ENCODE measurements at regions not wholly inside any gene's neighbourhood (a gene's known extent, or its start where the extent isn't known, plus 50 kb on each side); places are given as distances from the start of the nearest gene placed in this dataset.

GRCh38 chr7:46391231-46392201 is 470.4 kb upstream of the IGFBP3 start:
- DNase-seq, result no peak

- no peak for DNase-seq
Observed at GRCh38 chr7:46390042-46390441, 469.0 kb upstream of the IGFBP3 start.

- DNase-seq, result no peak
Observed at GRCh38 chr7:46389146-46389545, 468.1 kb upstream of the IGFBP3 start.

- no peak for DNase-seq
Observed at GRCh38 chr7:46387646-46388045, 466.6 kb upstream of the IGFBP3 start.

- no peak for DNase-seq
Observed at GRCh38 chr7:46386428-46387399, 465.6 kb upstream of the IGFBP3 start.

GRCh38 chr7:46385662-46386309 is 464.7 kb upstream of the IGFBP3 start:
- no peak for DNase-seq

GRCh38 chr7:46383605-46384004 is 462.5 kb upstream of the IGFBP3 start:
- DNase-seq, result no peak

- DNase-seq, result no peak
Observed at GRCh38 chr7:46369933-46370654, 449.0 kb upstream of the IGFBP3 start.

GRCh38 chr7:46368871-46369270 is 447.8 kb upstream of the IGFBP3 start:
- DNase-seq, result no peak

- no peak for DNase-seq
Observed at GRCh38 chr7:46366526-46366925, 445.5 kb upstream of the IGFBP3 start.

- no peak for DNase-seq
Observed at GRCh38 chr7:46363688-46364087, 442.6 kb upstream of the IGFBP3 start.

- no peak for DNase-seq
Observed at GRCh38 chr7:46360811-46361210, 439.7 kb upstream of the IGFBP3 start.

GRCh38 chr7:46360296-46360695 is 439.2 kb upstream of the IGFBP3 start:
- DNase-seq, result no peak

- DNase-seq, result no peak
Observed at GRCh38 chr7:46357851-46358250, 436.8 kb upstream of the IGFBP3 start.

GRCh38 chr7:46357290-46357689 is 436.2 kb upstream of the IGFBP3 start:
- no peak for DNase-seq

GRCh38 chr7:46356371-46356770 is 435.3 kb upstream of the IGFBP3 start:
- no peak for DNase-seq

GRCh38 chr7:46355331-46355730 is 434.3 kb upstream of the IGFBP3 start:
- no peak for DNase-seq

GRCh38 chr7:46352004-46352954 is 431.2 kb upstream of the IGFBP3 start:
- peak; percentile 34 for DNase-seq

- DNase-seq, result no peak
Observed at GRCh38 chr7:46349490-46349889, 428.4 kb upstream of the IGFBP3 start.

GRCh38 chr7:46344533-46344932 is 423.5 kb upstream of the IGFBP3 start:
- DNase-seq, result no peak

- DNase-seq, result no peak
Observed at GRCh38 chr7:46343802-46344201, 422.7 kb upstream of the IGFBP3 start.
